ENCODE measurements at regions not wholly inside any gene's neighbourhood (a gene's known extent, or its start where the extent isn't known, plus 50 kb on each side); places are given as distances from the start of the nearest gene placed in this dataset.

DNA sequence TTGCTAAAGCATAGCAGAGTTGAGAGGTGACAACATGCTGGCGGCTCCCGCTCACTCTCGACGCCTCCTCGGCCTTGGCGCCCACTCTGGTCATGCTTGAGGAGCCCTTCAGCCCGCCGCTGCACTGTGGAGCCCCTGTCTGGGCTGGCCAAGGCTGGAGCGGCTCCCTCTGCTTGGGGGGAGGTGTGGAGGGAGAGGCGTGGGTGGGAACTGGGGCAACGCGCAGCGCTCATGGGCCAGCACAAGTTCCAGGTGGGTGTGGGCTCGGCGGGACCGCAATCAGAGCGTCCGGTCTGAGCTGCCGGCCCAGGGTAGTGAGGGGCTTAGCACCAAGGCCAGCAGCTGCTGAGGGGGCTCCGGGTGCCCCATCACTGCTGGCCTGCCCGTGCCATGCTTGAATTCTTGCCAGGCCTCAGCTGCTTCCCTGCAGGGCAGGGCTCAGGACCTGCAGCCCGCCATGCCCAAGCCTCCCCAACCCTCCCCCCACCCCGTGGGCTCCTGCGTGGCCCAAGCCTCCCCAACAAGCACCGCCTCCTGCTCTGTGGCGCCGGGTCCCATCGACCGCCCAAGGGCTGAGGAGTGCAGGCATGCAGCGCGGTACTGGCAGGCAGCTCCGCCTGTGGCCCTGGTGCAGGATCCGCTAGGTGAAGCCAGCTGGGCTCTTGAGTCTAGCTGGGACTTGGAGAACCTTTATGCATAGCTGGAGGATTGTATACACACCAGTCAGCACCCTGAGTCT, 2052.8 kb upstream of the CELF4 start:
- H3K27ac ChIP-seq (ENCODE audit: low read depth, low read length), result no peak overlapping the region
- H3K27me3 Mint-ChIP-seq (ENCODE audit: insufficient read depth), result no peaks in the 10 kb centered on the region
- no peaks in the 10 kb centered on the region for H3K4me1 ChIP-seq (ENCODE audit: control insufficient read depth, insufficient read depth, low read length)
- H3K9ac ChIP-seq (ENCODE audit: extremely low read depth, low read length, poor library complexity, severe bottlenecking), result no peak overlapping the region
- TF ChIP-seq, protein P1, sequence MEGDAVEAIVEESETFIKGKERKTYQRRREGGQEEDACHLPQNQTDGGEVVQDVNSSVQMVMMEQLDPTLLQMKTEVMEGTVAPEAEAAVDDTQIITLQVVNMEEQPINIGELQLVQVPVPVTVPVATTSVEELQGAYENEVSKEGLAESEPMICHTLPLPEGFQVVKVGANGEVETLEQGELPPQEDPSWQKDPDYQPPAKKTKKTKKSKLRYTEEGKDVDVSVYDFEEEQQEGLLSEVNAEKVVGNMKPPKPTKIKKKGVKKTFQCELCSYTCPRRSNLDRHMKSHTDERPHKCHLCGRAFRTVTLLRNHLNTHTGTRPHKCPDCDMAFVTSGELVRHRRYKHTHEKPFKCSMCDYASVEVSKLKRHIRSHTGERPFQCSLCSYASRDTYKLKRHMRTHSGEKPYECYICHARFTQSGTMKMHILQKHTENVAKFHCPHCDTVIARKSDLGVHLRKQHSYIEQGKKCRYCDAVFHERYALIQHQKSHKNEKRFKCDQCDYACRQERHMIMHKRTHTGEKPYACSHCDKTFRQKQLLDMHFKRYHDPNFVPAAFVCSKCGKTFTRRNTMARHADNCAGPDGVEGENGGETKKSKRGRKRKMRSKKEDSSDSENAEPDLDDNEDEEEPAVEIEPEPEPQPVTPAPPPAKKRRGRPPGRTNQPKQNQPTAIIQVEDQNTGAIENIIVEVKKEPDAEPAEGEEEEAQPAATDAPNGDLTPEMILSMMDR (conservative IDR thresholded peaks at IDR 0.05), result no peak
- 94 to 96% methylated on average over 3 to 32 of the region's 33 CpGs for WGBS, 2 experiments (ENCODE audit: insufficient coverage in 1 of 2, insufficient read length in 1 of 2)
- no peak overlapping the region for H3K4me3 ChIP-seq (ENCODE audit: low read length)
- H3K36me3 Mint-ChIP-seq (ENCODE audit: low read depth), result peaks cover 5% of the 10 kb centered on the region
- no peak overlapping the region for H3K27ac Mint-ChIP-seq
- no peaks in the 10 kb centered on the region for H3K9me3 ChIP-seq (ENCODE audit: control insufficient read depth, low read length)
- no peaks in the 10 kb centered on the region for H3K27me3 ChIP-seq (ENCODE audit: control insufficient read depth, insufficient read depth, low read length, poor library complexity, severe bottlenecking)
- peaks cover 14% of the 10 kb centered on the region for H3K4me1 Mint-ChIP-seq
- no peaks in the 10 kb centered on the region for H3K36me3 ChIP-seq (ENCODE audit: control insufficient read depth, insufficient read depth, low read length)
- no peak overlapping the region for H3K4me3 Mint-ChIP-seq
- DNase-seq, result no peak
- H3K9me3 Mint-ChIP-seq, result peaks cover 13% of the 10 kb centered on the region

DNA sequence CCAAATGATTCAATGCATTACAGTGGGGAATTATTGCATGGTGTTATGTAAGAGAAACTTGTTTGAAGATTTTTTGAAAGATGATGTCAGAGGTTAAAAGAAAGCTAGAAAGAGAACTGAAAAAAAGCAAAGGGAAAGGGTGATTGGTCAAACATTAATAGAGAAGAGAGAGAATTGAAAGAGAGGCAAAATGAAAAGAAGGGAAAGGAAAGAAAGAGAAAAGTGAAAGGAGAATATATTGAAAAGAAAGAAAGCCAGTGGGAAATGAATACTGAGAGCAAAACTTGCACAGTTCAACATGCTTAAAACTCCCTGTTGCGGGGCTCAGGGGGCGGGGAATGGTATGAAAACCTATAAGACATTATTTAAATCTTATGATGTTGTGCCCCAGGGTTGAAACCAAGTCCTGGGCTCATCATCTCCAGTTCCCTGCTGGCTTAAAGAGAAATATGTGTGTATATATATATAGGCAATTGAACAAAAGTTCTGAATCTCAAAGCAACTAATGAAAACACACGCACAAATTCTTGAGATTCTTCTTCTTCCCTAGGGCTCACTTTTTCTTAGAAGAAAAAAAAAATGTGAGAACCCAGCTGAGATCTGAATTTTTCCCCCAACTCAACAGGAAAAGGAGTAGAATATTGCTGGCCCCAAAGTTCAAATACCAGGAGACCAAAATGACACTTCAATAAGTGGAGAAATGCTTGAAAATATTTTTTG, 2045.9 kb upstream of the CELF4 start:
- no peaks in the 10 kb centered on the region for H3K4me1 ChIP-seq (ENCODE audit: control insufficient read depth, insufficient read depth, low read length)
- DNase-seq, result no peak
- no peaks in the 10 kb centered on the region for H3K36me3 ChIP-seq (ENCODE audit: control insufficient read depth, insufficient read depth, low read length)
- no peaks in the 10 kb centered on the region for H3K36me3 Mint-ChIP-seq (ENCODE audit: low read depth)
- no peak overlapping the region for H3K4me3 ChIP-seq (ENCODE audit: low read length)
- H3K9ac ChIP-seq (ENCODE audit: extremely low read depth, low read length, poor library complexity, severe bottlenecking), result no peak overlapping the region
- H3K27ac Mint-ChIP-seq, result peak overlapping the region; percentile 69
- H3K4me1 Mint-ChIP-seq, result peaks cover 15% of the 10 kb centered on the region
- H3K4me3 Mint-ChIP-seq, result no peak overlapping the region
- TF ChIP-seq, protein P1 (conservative IDR thresholded peaks at IDR 0.05), result no peak
- WGBS, 2 experiments (ENCODE audit: insufficient coverage in 1 of 2, insufficient read length in 1 of 2), result 87 to 90% methylated on average over 2 to 3 of the region's 3 CpGs
- H3K9me3 ChIP-seq (ENCODE audit: control insufficient read depth, low read length), result no peaks in the 10 kb centered on the region
- H3K27ac ChIP-seq (ENCODE audit: low read depth, low read length), result no peak overlapping the region
- no peaks in the 10 kb centered on the region for H3K27me3 Mint-ChIP-seq (ENCODE audit: insufficient read depth)
- no peaks in the 10 kb centered on the region for H3K9me3 Mint-ChIP-seq
- no peaks in the 10 kb centered on the region for H3K27me3 ChIP-seq (ENCODE audit: control insufficient read depth, insufficient read depth, low read length, poor library complexity, severe bottlenecking)

GRCh38 chr18:39607034-39607433, 2041.4 kb upstream of the CELF4 start:
- Mint-ChIP-seq H3K9me3 (no peaks in the 10 kb centered on the region), H3K36me3 (ENCODE audit: low read depth) (no peaks in the 10 kb centered on the region), H3K4me3 (no peak overlapping the region), H3K27ac (no peak overlapping the region), H3K27me3 (ENCODE audit: insufficient read depth) (no peaks in the 10 kb centered on the region), H3K4me1 (peaks cover 19% of the 10 kb centered on the region)
- no peak for DNase-seq
- Histone ChIP-seq H3K36me3 (ENCODE audit: control insufficient read depth, insufficient read depth, low read length) (no peaks in the 10 kb centered on the region), H3K4me3 (ENCODE audit: low read length) (no peak overlapping the region), H3K9ac (ENCODE audit: extremely low read depth, low read length, poor library complexity, severe bottlenecking) (no peak overlapping the region), H3K27ac (ENCODE audit: low read depth, low read length) (no peak overlapping the region), H3K27me3 (ENCODE audit: control insufficient read depth, insufficient read depth, low read length, poor library complexity, severe bottlenecking) (no peaks in the 10 kb centered on the region), H3K9me3 (ENCODE audit: control insufficient read depth, low read length) (no peaks in the 10 kb centered on the region), H3K4me1 (ENCODE audit: control insufficient read depth, insufficient read depth, low read length) (no peaks in the 10 kb centered on the region)
- 88 to 97% methylated on average over 4 to 5 of the region's 5 CpGs for WGBS, 2 experiments (ENCODE audit: insufficient coverage in 1 of 2, insufficient read length in 1 of 2)
- TF ChIP-seq, protein P1 (conservative IDR thresholded peaks at IDR 0.05), result no peak

All from endodermal cell (in vitro differentiated cells).